ENCODE measurements at regions not wholly inside any gene's neighbourhood (a gene's known extent, or its start where the extent isn't known, plus 50 kb on each side); places are given as distances from the start of the nearest gene placed in this dataset.

DNA sequence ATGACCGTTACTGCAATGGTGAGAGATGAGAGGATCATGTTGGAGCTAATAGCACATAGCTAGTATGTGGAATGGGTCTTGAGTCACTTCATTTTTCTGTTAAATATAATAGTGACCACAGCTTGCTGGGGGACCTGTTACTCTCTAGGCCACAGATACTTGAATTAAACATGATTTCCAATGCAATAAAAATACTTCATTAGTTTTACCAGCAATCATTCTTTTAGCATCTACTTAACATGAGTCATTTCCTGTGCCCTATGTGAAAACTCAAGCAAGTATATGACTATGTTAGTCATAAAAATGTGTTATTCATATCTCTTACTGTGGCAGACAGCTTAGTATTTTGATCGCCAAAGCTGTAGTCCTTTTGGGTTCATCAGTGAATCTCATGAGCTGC is 798.8 kb downstream of the SLC16A7 start:
- no peaks in the 10 kb centered on the region for H3K27me3 ChIP-seq (ENCODE audit: control insufficient read depth, insufficient read depth, low read length)
- H2AFZ ChIP-seq: no peak overlapping the region
- H3K27ac ChIP-seq: no peak overlapping the region
- no peak overlapping the region for H3K4me2 ChIP-seq (ENCODE audit: low read length)
- no peaks in the 10 kb centered on the region for H3K9me3 ChIP-seq (ENCODE audit: control insufficient read depth, low read length)
- no peak overlapping the region for H3K4me3 ChIP-seq (ENCODE audit: low read depth, low read length)
- no peaks in the 10 kb centered on the region for H3K4me1 ChIP-seq
- TF ChIP-seq, protein P1, sequence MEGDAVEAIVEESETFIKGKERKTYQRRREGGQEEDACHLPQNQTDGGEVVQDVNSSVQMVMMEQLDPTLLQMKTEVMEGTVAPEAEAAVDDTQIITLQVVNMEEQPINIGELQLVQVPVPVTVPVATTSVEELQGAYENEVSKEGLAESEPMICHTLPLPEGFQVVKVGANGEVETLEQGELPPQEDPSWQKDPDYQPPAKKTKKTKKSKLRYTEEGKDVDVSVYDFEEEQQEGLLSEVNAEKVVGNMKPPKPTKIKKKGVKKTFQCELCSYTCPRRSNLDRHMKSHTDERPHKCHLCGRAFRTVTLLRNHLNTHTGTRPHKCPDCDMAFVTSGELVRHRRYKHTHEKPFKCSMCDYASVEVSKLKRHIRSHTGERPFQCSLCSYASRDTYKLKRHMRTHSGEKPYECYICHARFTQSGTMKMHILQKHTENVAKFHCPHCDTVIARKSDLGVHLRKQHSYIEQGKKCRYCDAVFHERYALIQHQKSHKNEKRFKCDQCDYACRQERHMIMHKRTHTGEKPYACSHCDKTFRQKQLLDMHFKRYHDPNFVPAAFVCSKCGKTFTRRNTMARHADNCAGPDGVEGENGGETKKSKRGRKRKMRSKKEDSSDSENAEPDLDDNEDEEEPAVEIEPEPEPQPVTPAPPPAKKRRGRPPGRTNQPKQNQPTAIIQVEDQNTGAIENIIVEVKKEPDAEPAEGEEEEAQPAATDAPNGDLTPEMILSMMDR (IDR thresholded peaks at IDR 0.05): no peak
- H3K79me2 ChIP-seq: no peaks in the 10 kb centered on the region
- no peak overlapping the region for H3K9ac ChIP-seq
- H3K36me3 ChIP-seq (ENCODE audit: control insufficient read depth, insufficient read depth, low read length): no peaks in the 10 kb centered on the region

DNA sequence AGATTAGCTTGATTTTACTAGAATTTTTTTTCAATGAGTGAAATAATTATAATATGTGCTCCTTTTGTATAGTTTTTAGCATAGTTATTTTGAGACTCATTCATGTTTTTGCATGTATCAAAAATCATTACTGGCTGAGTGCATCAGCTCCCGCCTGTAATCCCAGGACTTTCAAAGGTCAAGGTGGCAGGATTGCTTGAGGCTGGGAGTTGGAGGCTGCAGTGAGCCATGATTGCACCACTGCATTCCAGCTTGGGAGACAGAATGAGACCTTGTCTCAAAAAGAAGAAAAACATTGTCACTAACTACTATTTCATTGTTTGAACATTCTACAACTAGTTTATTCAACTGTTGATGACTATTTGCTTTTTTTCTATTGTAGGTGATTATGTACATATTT is 802.7 kb downstream of the SLC16A7 start:
- Histone ChIP-seq H3K36me3 (ENCODE audit: control insufficient read depth, insufficient read depth, low read length) (no peaks in the 10 kb centered on the region), H3K79me2 (no peaks in the 10 kb centered on the region), H3K4me2 (ENCODE audit: low read length) (no peak overlapping the region)

DNA sequence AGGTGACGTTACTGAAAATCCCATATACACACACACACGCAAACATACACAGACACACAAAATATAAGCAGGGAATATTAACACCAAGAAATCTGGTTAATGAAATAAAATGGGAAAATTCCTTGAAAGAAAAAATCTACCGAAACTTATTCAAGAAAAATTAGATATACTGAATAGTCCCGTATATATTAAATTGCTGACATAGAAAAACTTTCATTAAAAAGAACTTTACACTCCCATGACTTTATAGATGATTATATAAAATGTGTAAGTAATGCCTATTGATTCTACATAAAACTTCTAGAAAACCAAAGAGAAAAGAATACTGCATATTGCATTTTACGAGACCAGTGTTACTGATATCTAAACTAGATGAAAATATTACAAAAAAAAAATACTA is 803.2 kb downstream of the SLC16A7 start:
- no peak overlapping the region for H3K4me2 ChIP-seq (ENCODE audit: low read length)
- no peak overlapping the region for H2AFZ ChIP-seq
- H3K27ac ChIP-seq: no peak overlapping the region
- no peak overlapping the region for H3K9ac ChIP-seq
- H3K27me3 ChIP-seq (ENCODE audit: control insufficient read depth, insufficient read depth, low read length): no peaks in the 10 kb centered on the region
- H3K4me3 ChIP-seq (ENCODE audit: low read depth, low read length): no peak overlapping the region
- TF ChIP-seq, protein P1 (IDR thresholded peaks at IDR 0.05): no peak
- H3K36me3 ChIP-seq (ENCODE audit: control insufficient read depth, insufficient read depth, low read length): no peaks in the 10 kb centered on the region
- no peaks in the 10 kb centered on the region for H3K9me3 ChIP-seq (ENCODE audit: control insufficient read depth, low read length)
- no peaks in the 10 kb centered on the region for H3K4me1 ChIP-seq
- H3K79me2 ChIP-seq: no peaks in the 10 kb centered on the region

More for the DNA sequence above, 802.7 kb downstream of the SLC16A7 start:
- Histone ChIP-seq H3K4me1 (no peaks in the 10 kb centered on the region), H3K27me3 (ENCODE audit: control insufficient read depth, insufficient read depth, low read length) (no peaks in the 10 kb centered on the region), H3K27ac (no peak overlapping the region), H2AFZ (no peak overlapping the region), H3K9me3 (ENCODE audit: control insufficient read depth, low read length) (no peaks in the 10 kb centered on the region), H3K4me3 (ENCODE audit: low read depth, low read length) (no peak overlapping the region), H3K9ac (no peak overlapping the region)
- TF ChIP-seq, protein P1 (IDR thresholded peaks at IDR 0.05): no peak

DNA sequence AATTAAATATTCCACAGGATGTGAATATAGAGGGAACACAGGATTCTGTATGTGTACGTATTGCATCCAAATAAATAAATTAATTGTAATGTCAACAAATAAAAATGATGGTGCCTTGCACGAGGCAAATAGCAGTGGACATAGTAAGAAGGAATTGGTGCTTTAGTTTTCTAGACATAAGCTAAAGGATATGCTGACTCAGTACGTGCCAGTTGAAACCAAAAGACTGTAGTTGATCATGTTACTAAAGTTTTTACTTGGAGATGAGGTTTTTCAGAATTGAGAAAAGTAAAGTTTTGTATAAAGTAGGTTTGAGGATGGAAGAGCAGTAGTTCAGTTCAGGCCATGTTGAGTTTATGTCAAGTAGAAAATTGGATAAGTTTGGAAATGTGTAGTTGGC is 807.2 kb downstream of the SLC16A7 start:
- no peak overlapping the region for H3K4me3 ChIP-seq (ENCODE audit: low read depth, low read length)
- no peak overlapping the region for H3K9ac ChIP-seq
- H3K27ac ChIP-seq: no peak overlapping the region
- no peaks in the 10 kb centered on the region for H3K79me2 ChIP-seq
- H3K9me3 ChIP-seq (ENCODE audit: control insufficient read depth, low read length): no peaks in the 10 kb centered on the region
- TF ChIP-seq, protein P1 (IDR thresholded peaks at IDR 0.05): no peak
- no peaks in the 10 kb centered on the region for H3K4me1 ChIP-seq
- H2AFZ ChIP-seq: no peak overlapping the region
- H3K36me3 ChIP-seq (ENCODE audit: control insufficient read depth, insufficient read depth, low read length): no peaks in the 10 kb centered on the region
- no peak overlapping the region for H3K4me2 ChIP-seq (ENCODE audit: low read length)
- H3K27me3 ChIP-seq (ENCODE audit: control insufficient read depth, insufficient read depth, low read length): no peaks in the 10 kb centered on the region

DNA sequence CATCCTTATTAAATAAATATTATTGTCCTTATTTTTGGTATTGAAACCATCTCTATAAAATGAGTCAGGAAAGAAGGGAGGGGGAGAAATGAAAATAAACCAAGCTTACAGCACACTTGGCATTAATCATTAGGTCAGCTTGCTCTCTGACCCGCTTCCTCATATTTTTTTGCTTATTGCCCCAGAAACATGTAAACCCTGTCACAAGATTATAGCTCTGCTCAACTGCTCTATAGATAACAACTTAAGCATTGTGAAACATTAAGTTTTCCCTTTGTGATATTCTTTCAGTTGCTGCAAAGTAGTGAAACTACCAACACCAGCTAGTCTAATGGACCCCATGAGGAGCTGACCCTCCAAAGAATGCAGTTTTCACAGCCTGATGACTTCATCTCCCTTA is 819.5 kb downstream of the SLC16A7 start:
- Histone ChIP-seq H3K9me3 (ENCODE audit: control insufficient read depth, low read length) (no peaks in the 10 kb centered on the region), H3K36me3 (ENCODE audit: control insufficient read depth, insufficient read depth, low read length) (no peaks in the 10 kb centered on the region), H3K4me2 (ENCODE audit: low read length) (no peak overlapping the region)

More for the DNA sequence above, 819.5 kb downstream of the SLC16A7 start:
- no peak overlapping the region for H3K4me3 ChIP-seq (ENCODE audit: low read depth, low read length)
- no peaks in the 10 kb centered on the region for H3K4me1 ChIP-seq
- H3K9ac ChIP-seq: no peak overlapping the region
- no peak overlapping the region for H2AFZ ChIP-seq
- TF ChIP-seq, protein P1 (IDR thresholded peaks at IDR 0.05): no peak
- H3K27ac ChIP-seq: no peak overlapping the region
- H3K79me2 ChIP-seq: no peaks in the 10 kb centered on the region
- no peaks in the 10 kb centered on the region for H3K27me3 ChIP-seq (ENCODE audit: control insufficient read depth, insufficient read depth, low read length)
